Superior temporal gyrus (tissue), 1 donor: ENCODE measurements at regions not wholly inside any gene's neighbourhood (a gene's known extent, or its start where the extent isn't known, plus 50 kb on each side); places are given as distances from the start of the nearest gene placed in this dataset.

Source experiments
- DNase-seq: peaks from one replicate; pipeline ENCODE4 v3.0.0-alpha.2; 2016; ENCODE audit errors: extremely low spot score

DNA sequence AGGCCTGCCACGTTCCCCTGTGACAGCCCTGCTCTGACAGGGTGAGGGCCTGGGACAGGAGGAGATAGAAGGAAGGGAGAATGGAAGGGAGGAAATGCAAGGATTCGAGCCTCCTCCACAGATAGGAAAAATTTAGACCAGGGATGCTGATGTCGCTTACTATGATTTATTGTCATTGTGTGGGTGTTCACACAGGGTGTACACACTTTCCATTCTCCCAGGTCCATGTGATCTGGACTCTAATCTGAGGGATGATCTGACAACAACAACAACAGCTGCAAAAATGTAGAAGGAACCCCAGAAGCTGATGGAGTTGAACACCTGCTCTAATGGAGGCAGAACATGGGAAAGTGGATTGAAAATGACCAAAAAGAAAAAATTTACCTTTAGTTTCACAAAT is 231.7 kb upstream of the TNP1 start:
- DNase-seq: no peak

DNA sequence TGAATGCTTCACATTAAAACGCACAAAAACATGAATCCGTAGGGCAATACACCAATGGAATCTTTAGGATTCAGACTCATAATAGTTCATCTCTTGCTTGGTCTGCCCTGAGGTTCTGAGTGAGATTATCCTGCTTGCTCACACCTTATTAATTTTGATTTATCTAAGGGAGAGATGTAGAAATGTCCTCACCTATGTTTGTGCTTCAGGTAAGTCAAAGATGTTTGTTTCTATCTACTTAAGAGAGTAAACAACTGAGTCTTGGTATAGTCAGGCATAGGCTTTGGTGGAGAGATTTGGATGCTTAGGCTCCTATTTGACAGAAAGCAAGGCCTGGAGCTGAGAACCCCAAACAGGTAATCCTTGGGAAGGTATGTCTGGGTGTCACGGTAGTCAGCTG is 231.0 kb upstream of the TNP1 start:
- no peak for DNase-seq

DNA sequence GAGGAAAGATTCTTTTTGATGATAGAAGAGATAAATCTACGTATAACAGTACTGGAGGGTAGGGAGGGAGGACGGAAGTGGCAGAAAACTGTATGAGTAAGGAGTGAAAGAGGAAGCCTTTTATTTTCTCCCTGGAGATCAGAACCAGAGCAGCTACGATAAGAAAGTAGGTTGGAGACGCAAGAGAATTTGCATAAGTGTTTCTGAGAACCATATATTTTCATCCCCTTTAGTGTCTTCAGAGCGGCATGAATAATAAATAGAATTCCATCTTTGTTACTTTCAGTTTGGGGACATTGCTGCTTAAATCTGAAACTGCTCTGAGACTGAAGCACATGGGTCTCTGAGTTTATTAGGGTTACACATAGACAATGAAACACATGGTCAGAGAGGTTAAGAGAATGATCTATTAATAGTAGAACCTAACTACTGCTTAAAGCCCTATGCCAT is 230.2 kb upstream of the TNP1 start:
- no peak for DNase-seq

DNA sequence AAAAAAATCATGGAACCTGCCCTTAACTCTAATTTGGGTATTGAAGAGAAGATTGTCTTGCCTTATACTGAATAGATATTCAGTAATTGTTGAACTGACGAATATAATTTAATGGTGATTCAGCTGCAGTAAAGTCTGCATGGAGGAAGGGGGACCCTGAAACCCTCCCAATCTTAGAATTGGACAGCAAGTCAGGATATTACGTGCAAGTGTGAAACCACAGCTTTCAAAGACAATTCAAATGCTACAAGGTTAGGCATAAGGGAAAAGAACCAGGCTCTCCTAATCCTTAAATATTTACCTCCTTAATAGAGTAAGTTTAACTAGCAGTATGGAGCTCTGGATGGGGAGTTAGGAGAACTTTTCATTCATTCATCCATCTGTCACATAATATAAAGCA is 226.9 kb upstream of the TNP1 start:
- DNase-seq: no peak

DNA sequence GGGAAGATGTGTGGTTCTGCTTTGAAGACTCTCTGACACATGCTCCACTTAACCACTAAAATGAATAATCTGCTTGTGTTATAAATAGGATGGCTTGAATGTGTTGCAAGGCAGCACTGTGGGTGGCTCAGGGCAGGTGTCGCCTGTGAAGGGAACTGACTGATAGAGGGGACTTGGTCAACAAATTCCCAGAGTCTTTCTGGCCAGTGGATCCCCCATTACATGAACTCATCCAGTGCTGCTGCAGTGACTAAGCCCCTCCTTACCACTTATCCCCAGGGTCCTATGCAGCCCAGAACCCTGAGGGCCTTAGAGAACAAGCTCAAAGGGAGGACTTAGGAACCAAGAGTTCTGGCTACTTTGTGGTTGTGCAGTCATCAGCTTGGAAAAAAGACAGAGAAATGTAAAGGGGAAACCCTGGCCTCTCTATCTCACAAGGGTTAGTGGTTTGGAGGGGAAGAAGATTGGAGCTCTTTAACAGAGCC is 226.2 kb upstream of the TNP1 start:
- DNase-seq: no peak

DNA sequence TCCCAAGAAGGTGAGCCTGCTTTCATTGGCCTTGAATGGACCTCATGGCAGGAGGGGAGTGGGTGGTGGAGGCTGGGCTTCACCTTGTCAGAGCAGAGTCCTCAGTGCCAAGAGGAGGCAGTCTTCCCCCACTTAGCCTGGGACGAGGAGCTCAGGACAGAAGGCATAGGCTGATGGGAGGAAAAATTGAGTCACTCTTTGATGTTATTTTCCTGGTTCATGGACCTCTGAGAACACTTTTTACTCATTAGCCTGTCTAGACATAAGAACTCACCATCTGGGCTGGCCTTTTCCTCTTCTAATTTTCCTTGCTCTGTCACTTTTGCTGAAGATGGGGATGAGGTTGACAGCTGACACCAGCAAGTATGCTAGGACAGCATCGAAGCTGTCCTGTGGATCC is 225.7 kb upstream of the TNP1 start:
- DNase-seq: no peak

DNA sequence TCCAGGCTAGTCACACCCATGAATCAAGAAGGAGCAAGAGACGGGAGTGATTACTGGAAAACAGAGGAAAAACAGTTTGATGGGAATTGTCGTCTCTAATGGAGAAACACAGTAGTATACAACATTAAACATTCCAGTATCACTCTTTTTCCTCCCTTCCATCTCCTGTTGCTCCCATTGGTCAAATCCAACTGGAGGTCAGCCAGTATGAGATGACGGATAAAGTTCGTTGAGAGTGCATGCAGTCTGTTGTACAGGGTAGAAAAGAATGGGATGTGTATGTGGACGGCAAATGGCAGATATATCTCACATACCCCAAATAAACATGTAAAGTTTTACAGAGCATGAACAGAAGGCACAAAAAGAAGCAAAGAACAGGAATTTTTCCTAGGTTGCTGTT is 221.9 kb upstream of the TNP1 start:
- no peak for DNase-seq

DNA sequence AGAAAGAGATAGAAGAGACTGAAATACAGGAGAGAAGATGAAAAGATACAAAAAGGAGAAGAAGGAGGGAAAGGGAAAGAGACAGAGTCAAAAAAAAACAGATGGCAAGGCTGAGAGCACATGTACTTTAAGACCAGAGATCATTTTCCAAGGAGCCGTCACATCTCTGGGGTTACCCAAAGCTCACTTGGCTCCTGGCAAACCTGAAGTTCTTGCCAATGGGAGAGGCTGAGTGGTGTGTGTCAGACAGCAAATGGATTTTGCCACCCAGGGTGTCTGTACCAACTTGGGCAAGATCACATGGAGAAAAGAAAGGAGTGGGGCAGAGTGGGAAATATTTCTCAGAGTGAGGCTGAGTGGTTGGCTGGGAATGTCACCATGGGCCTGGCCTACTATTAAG is 219.3 kb upstream of the TNP1 start:
- DNase-seq: no peak

DNA sequence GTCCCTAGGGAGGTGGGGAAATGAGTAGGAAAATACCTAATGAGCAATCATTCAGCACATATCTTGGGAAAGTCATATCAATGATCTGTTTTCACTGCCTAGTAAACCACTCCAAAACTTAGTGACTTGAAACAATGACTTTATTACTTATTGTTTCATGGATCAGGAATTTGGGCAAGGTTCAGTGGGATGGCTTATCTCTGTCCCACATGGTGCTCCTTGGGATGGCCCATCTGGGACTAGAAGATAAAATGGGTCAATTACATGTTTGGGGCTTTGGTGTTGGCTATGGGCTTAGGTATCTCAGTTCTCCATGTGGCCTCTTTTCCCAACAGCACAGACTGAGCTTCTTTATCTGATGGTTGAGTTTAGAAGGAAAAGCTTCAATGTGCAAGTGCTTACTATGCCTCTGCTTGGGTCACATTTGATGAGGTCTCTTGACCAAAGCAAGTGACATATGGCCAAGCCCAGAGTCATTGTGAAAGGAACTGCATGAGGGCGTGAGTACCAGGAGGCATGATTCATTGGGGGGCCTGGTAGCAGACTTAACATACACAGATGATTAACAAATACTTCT is 218.1 kb upstream of the TNP1 start:
- DNase-seq: no peak

DNA sequence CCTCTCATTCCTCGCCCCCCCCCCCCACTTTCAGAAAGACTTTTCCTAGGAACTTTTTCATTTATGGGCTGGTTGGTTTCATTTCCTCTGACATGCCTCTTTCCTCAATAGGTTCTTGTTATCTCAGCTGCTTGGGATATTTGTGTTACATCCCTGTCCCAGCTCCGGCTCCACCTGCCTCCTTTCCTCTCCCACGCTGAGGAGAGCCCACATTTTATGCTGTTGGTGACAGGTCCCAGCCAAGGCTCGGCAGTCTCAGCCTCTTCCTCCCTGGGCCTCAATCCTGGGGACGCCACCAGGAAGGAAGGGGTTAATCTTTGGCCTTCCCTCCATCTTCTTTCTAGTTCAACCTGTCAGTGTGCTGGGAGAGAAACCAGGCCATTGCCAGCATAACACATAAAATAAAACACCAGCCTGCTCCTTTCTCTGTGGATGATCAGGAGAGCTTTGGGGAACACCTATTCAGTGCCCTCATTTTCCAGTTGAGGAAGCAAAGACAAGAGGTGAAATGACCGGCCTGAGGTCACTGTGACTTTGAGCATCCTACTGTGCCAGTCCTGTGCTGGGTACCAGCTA is 216.9 kb upstream of the TNP1 start:
- DNase-seq: no peak

DNA sequence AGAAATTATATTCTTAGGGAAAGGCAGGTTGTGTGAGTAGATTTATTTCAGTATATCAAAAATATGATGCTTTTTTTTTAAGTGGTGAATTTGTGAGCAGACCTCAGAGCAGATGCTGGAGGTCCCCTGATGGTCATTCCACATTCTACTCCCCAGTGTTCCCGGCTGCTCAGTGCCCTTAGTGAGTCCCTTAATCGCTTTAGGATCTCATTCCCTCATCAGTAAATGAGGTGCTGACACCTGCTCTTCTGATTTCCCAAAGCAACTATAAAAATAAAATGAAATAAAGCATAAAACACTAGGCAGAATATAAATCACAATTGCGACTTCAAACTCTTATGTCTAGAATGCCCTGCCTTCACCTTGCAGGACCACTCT is 216.2 kb upstream of the TNP1 start:
- no peak for DNase-seq

DNA sequence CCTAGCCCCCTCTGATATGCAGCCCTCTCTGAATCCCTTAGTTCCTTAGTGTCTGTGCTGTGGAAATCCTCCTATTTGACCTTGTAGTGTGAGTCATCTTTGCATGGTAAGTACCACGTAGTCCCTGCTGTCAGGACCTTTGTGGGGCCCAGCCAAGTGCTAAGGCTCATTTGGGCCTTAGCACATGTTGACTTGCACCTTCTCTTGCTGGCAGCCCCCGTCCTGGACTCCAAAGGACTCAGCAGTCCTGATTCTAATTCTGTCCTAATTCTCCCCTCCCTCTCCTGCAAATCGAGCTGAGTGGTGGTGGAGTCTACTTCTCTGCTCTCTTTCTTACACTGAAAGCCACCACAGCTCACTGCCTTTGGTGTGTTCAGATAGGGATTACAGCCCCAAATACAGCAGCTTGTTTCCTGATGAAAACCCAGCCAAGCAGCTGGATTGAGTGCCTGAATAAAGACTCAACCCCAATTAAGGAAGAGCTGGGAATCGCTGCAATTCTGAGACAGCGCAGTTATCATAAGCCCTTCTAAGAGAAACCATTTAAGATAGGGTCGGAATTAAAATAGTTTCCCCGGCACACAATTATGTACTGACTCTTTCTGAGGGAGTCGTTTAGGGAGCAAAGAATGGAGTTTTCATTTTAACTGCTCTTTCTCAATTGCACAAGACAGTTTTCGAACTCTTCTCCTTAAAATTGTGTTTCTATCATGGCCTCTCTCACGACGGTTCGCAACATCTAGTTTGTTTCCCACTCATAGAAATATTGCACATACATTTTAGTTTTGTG is 215.6 kb upstream of the TNP1 start:
- no peak for DNase-seq

DNA sequence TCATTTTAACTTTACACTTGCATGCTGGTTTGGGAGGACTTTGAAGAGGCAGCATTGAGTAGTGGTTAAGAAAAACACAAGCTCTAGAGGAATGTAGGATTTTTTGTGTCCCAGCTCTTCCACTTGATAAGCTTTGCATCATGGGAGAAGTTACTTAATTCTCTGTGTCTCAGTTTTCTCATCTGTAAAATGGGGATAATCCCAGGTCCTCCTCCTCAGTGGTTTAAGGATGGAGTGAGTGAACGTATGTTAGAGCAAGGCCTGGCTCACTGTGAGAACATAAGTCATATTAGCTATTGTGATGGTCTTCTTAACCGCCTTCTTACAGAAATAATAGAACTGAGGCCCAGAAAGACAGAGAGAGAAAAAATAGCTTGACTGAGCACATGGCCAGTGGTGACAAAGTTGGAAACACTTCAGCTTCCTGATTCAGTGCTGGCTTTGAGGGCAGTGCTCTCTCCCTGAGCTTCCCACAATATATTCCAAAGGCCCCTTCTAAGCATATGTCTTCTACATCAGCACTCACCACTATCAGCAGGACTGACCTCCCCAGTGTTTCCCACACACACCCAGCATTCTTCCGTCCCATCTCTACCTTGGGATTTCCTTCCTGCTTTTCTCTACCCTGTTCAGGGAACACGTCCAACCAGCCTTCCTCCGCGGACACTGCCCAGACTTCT is 214.9 kb upstream of the TNP1 start:
- no peak for DNase-seq

DNA sequence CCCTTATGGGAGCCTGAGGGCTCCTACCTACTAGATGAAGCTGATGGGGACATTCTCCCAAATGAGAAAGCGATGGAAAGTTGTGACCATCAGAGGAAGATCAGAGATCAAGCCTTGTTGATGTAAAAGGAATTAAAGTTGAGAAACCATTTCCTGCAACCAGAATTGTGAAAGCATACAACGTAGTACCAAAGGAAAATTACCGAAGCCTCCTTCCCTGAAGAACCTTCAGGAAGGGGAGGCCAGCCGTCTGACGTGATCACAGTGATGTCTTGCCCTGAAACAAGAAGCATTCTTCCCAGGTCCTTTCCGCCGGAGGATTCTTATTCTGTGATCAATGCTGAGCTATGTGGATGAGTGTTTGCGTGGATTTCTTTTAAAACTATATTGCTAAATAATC is 211.6 kb upstream of the TNP1 start:
- no peak for DNase-seq

DNA sequence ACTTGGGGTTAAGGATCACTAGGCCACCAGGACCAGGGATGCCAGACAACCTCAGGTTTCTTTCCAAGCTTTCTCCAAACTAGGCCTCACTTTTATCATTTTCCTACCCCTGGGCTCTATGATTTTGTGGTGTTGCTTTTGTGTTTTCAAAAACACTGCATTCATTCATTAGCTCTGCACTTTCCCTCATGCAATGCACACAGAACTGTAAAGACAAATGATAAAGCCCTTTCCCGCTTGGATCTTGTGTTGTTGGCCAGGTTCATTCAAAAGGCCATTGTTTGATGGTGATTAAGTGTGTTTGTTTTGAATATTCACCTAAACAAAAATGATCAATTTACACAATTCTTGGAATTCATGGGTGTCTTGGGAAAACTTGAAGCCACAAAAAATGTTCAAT is 210.7 kb upstream of the TNP1 start:
- no peak for DNase-seq

DNA sequence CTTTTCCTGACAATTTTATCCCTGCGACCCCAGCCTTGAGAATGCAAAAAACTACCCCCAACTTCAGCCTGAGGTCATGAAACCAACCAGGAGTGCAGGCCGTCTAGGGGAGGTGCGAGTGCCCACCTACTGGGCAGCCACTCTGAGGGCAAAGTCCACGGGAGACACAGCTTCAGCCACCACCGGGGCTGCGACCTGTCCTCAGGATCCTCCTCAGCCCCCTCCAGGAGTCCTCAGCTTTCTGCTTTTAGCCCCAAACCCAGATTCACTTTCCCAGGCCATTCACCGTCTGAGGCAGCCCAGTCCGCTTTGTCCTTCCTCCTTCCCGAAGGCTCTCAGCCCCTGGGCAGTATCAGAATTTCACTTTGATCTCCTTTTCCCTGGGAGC is 210.2 kb upstream of the TNP1 start:
- DNase-seq: no peak

DNA sequence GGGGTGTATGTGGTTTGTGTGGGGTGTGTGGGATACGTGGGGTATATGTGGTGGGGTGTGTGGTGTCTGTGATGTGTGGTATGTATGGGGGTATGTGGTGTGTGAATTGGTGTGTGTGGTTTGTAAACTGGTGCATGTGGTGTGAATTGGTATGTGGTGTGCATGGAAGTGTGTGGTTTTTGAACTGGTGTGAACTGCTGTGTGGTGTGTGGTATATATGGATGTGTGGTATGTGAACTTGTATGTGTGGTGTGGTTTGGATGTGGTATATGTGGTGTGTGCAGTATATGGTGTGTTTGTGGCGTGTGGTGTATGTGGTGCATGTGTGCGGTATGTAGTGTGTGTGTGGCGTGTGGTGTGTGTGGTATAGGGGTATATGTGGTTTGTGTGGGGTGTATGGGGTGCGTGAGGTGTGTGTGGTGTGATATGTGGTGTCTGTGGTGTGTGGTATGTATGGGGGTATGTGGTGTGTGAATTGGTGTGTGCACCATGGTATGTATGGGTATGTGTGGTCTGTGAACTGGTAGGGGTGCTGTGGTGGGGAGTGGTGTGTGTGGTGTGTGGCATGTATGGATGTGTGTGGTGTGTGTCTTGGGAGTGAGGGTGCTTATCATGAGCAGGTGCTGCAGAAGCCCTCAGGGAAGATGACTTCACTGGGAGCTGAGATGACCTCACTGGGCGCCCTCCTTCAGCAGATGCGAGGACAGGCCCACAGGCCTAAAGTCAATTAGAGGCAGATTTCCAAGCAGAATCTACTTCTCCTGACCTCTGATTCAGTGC is 209.6 kb upstream of the TNP1 start:
- DNase-seq: no peak

DNA sequence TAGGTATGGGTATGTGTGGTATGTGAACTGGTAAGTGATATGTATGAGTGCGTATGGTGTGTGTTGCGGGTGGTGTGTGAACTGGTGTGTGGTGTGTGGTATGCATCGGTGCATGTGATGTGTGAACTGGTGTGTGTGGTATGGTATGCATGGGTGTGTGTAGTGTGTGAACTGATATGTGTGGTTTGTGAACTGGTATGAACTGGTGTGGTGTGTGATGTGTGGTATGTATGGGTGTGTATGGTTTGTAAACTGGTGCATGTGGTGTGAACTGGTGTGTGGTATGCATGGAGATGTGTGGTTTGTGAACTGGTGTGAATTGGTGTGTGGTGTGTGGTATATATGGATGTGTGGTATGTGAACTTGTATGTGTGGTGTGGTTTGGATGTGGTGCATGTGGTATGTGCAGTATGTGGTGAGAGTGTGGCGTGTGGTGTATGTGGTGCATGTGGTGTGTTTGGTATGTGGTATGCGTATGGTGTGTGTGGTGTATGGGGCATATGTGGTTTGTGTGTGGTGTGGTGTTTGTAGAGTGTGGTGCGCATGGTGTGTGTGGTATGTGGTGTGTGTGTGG is 208.9 kb upstream of the TNP1 start:
- DNase-seq: no peak

DNA sequence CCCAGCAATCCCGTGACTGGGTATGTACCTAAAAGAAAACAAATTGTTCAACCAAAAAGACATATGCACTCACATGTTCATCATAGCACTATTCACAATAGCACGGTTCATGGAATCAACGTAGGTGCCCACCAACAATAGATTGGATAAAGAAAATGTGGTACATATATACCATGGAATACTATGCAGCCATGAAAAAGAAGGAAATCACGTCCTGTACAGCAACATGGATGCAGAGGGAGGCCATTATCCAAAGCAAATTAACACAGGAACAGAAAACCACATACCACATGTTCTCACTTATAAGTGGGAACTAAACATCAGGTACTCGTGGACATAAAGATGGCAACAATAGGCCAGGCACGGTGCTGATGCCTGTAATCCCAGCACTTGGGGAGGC is 207.9 kb upstream of the TNP1 start:
- no peak for DNase-seq

DNA sequence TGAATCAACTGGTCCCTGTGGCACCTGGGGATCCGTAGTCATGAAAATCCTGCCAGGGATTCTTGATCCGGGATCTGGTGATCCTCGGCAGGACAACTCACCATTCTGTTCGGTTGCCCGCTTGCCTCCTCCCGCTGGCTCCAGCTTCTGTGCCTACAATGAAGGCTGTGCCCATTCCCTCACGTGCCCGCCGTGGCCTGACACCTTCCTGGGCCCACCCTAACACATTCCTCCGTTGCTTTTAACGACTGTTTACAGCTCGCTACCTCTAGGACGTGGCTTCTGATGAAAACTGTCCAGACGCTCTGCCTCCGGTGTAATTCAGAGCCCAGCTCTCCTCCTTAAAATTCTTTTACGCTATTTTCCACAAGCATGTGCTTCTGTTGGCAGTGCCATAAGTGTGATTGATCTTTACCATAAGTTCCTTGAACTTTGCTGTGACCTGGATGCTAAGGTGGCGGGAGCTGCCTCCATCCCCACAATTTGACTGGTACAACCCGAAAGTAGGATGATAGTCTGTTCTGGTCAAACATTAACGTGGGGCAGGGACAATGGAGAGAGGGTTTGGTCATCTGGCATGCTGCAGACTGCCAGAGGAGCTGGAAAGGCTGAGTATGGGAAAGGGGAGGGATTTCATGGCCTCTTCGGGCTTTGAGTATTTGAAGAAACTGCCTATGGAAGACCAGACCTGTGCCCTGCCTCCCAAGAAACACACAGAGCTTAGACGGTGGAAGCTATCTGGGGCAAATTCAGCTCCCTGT is 206.8 kb upstream of the TNP1 start:
- no peak for DNase-seq
